ENCODE measurements at regions not wholly inside any gene's neighbourhood (a gene's known extent, or its start where the extent isn't known, plus 50 kb on each side); places are given as distances from the start of the nearest gene placed in this dataset.

- FAIRE-seq (no peak), DNase-seq (ENCODE audit: low spot score) (no peak)
Measured at GRCh38 chr9:111149018-111149759, 110.9 kb upstream of the LPAR1 start.

GRCh38 chr9:111148052-111149017, 110.1 kb upstream of the LPAR1 start:
- DNase-seq (ENCODE audit: low spot score) (no peak), FAIRE-seq (no peak)

- no peak for FAIRE-seq
- DNase-seq (ENCODE audit: low spot score): no peak
Measured at GRCh38 chr9:111147041-111147440, 108.8 kb upstream of the LPAR1 start.

GRCh38 chr9:111144741-111145140, 106.5 kb upstream of the LPAR1 start:
- DNase-seq (ENCODE audit: low spot score): no peak
- no peak for FAIRE-seq

- DNase-seq (ENCODE audit: low spot score) (no peak), FAIRE-seq (no peak)
Measured at GRCh38 chr9:111136180-111136579, 97.9 kb upstream of the LPAR1 start.

- DNase-seq (ENCODE audit: low spot score): no peak
- no peak for FAIRE-seq
Measured at GRCh38 chr9:111131211-111131610, 92.9 kb upstream of the LPAR1 start.

GRCh38 chr9:111120526-111120925, 82.3 kb upstream of the LPAR1 start:
- no peak for FAIRE-seq

GRCh38 chr9:111118256-111118948, 80.1 kb upstream of the LPAR1 start:
- DNase-seq (ENCODE audit: low spot score) (no peak), FAIRE-seq (no peak)

More at GRCh38 chr9:111120526-111120925, 82.3 kb upstream of the LPAR1 start:
- DNase-seq (ENCODE audit: low spot score): no peak

GRCh38 chr9:111114486-111114885, 76.2 kb upstream of the LPAR1 start:
- FAIRE-seq: no peak

GRCh38 chr9:111113712-111114111, 75.4 kb upstream of the LPAR1 start:
- DNase-seq (ENCODE audit: low spot score) (no peak), FAIRE-seq (no peak)

More at GRCh38 chr9:111114486-111114885, 76.2 kb upstream of the LPAR1 start:
- no peak for DNase-seq (ENCODE audit: low spot score)

- FAIRE-seq (no peak), DNase-seq (ENCODE audit: low spot score) (no peak)
Measured at GRCh38 chr9:111110805-111111204, 72.5 kb upstream of the LPAR1 start.

- FAIRE-seq (no peak), DNase-seq (ENCODE audit: low spot score) (no peak)
Measured at GRCh38 chr9:111108946-111109345, 70.7 kb upstream of the LPAR1 start.

GRCh38 chr9:111107141-111107540, 68.9 kb upstream of the LPAR1 start:
- FAIRE-seq (no peak), DNase-seq (ENCODE audit: low spot score) (no peak)

- no peak for DNase-seq (ENCODE audit: low spot score)
- no peak for FAIRE-seq
Measured at GRCh38 chr9:111106202-111106601, 67.9 kb upstream of the LPAR1 start.

GRCh38 chr9:111102793-111103464, 64.7 kb upstream of the LPAR1 start:
- FAIRE-seq: no peak
- no peak for DNase-seq (ENCODE audit: low spot score)

GRCh38 chr9:111099199-111100008, 61.1 kb upstream of the LPAR1 start:
- FAIRE-seq (no peak), DNase-seq (ENCODE audit: low spot score) (no peak)

GRCh38 chr9:111098093-111098492, 59.8 kb upstream of the LPAR1 start:
- no peak for FAIRE-seq

GRCh38 chr9:111096051-111096450, 57.8 kb upstream of the LPAR1 start:
- FAIRE-seq (no peak), DNase-seq (ENCODE audit: low spot score) (no peak)

More at GRCh38 chr9:111098093-111098492, 59.8 kb upstream of the LPAR1 start:
- DNase-seq (ENCODE audit: low spot score): no peak

GRCh38 chr9:111095441-111095840, 57.2 kb upstream of the LPAR1 start:
- no peak for DNase-seq (ENCODE audit: low spot score)
- FAIRE-seq: no peak

- DNase-seq (ENCODE audit: low spot score) (no peak), FAIRE-seq (no peak)
Measured at GRCh38 chr9:111094958-111095357, 56.7 kb upstream of the LPAR1 start.

Measured in urothelium cell line (cell line).